ENCODE measurements at regions not wholly inside any gene's neighbourhood (a gene's known extent, or its start where the extent isn't known, plus 50 kb on each side); places are given as distances from the start of the nearest gene placed in this dataset.

DNA sequence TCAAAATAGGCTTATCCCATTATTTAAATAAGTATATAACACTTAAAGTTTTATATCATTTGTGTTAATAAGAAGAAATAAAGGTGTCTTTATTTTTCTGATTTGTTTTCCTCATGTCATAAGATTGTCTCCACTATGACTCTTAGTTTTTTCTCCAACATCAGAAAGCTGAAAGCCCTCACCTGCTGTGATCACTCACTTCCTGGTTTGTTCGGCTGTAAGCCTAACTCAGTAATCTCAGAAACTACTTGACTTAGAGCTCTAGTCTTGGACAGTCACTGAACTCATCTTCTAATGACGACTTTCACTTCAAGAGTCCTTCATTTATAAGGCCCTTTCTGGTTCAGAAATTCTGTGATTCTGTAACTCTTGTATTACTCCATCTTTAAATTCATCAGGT is 311.0 kb downstream of the ZEB2 start:
- no peak for DNase-seq

DNA sequence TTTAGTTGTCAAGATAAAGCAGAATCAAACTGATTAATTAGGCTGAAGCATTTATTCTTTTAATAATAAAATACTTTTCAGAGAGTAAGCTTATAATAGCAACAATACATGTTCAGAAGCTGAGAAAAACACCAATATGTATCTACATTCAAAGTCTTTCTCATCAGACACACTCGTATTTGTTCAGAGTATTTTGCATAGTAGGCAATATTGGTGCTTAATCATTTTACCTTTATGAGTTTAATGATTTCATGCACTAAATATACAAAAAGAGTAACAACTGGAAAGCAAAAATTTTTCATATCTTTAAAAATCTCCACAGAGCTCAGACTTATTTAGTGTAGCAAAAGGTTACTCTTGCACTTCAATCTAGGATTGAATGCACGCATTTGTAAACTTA is 313.9 kb downstream of the ZEB2 start:
- DNase-seq: no peak

DNA sequence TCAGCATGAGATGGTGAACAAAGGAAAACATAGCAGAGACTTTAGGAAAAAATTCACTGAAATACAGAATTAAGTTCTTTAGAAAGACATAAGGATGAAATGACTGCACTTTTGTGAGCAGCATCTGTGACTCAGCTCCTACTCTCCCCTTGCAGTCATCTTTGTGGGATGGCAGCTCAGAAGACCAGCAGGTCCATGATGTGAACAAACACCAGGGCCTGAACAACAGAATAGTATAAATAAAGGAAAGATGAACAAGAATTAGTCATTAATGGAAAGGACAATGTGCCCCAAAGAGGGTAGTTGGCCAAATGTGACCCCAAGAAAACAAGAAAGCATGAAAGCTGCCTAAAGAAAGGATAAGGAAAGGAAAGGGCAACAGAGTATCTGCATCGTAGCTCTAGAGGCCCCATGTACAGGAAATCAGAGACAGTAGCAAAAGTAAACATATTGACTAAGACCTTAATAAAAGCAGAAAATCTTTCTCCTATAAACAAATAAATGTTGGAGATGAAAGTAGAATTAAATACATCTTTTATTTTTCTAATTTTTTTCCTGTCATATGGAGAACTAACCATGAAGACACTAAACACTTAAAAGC is 318.0 kb downstream of the ZEB2 start:
- DNase-seq: no peak

DNA sequence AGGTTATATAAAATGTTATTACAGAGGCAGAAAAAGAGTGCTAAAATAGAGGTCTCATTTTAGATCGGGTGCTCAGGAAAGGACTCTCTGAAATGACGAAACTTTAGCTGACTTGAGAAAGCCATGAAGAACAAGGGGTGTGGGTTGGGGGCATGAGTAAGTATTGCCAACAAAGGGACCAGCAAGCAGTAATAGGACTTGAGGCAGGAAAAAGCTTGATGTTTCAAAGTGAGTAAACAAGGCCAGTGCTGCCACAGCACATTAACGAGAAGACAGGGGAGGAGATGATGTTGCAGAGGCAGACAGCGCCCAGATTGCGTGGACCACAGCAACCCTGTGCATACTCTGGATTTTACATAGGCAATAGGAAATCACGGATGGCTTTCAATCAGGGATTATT is 318.8 kb downstream of the ZEB2 start:
- DNase-seq: no peak

DNA sequence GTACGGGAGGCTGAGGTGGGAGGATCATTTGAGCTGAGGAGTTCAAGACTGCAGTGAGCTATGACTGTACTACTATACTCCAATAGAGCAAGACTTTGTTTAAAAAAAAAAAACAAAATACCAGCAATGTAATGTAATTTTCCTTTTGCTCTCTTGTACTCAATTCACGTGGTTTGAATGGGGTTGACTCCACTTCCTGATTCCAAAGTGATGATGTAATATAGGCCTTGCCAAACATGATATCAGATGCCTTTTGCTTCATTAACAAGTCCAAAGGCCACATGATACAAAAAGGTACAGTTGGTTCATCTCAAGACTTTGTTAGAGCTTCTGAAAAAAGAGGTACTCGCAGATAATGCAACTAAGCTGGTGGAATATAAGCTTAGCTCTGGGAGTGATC is 321.8 kb downstream of the ZEB2 start:
- DNase-seq: peak; percentile 27

DNA sequence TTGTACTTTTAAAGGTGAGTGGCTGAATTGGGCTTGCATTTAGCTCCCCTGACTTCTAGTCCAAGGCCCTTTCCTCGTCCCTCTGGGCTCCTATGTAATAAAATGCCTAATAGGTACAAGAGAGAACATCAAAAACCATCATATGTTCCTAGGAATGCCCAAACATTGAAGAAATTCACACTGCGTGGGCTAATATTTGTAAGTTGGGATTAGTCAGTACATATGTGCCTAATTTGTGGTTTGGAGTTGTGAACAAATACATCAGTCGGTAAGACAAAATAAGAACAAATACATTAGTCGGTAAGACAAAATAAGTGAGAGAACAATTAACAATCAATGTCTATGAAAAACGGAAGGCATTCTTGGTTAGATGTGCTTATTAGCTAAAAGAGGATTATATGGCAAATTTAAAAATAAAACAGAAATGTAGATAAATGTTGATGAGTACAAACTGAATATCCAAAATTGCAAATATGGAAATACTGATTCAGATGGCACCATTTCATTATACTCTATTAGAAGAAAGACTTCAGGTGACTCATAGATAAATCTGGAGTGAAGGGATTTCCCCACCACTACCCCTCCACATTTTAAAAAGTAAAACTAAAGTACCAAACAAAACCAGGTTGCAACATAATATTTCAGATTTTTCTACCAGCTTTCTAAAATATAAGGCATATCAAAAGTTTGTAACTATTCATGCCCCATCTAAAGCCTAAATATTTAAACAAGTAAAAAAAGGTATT is 325.4 kb downstream of the ZEB2 start:
- DNase-seq: no peak

DNA sequence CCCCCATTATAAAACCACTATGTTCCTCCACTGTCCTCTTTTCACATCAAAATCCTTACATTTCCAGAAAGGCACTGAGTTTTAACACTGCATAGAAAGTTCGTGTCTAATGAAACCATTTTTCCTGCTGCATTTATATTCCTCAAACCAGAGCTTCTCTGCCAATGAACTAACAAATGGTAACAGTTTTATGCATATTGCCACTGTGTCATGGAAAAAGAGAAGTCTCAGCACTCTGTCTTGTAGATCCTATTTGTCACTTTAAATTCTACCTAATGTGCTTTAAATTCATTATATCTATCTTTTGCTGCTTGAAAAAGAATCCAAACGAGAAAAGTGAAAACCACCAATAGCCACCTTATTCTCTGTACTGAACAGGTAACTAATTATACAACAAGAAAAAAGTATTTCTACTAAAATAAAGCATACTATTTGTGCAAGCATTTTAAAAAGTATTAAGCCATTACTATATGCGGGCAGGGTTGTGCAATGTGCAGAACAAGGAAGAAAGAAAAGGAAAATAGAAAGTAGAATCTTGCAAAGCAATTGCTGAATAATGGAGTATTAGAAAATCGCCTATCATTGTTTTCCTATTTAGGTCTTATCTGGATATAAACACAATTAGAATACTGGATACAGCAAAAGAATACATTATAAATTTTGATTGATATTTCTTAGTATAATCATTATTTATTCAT is 328.9 kb downstream of the ZEB2 start:
- no peak for DNase-seq

DNA sequence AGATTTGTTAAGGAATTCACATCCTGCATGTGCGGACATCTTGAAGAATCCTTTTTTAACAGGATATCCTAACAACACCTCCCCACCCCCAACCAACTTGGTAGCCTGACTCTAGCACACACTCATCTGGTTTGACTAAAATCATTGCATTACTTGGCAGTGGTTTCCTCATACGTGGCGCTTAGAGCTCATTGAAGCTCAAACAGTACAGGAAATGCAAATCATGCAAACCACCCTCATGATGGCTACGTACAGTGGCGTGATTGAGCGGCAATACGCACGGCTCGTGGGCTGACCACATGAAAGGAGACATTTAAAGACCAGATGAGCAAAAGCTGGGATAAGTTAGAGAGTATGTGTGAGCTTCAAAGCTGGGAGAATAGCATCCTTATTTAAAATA is 336.2 kb downstream of the ZEB2 start:
- no peak for DNase-seq

DNA sequence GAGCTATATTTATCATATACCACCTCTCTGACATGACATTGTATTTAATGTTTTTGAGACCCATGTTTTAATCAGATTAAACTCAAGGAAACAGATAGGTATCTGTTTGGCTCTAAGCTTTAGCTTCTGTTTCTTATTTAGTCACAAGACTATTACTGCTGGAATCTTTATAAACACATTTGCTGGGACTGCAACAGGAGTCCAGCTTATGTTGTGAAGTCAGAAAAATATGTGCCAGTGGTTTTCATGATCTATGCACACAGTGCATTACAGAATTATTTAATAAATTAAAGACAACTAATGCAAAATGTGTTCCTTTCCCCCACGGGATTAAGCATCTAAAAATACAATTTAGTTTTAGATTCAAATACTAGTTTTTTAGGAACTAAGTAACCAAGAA is 338.9 kb downstream of the ZEB2 start:
- no peak for DNase-seq

DNA sequence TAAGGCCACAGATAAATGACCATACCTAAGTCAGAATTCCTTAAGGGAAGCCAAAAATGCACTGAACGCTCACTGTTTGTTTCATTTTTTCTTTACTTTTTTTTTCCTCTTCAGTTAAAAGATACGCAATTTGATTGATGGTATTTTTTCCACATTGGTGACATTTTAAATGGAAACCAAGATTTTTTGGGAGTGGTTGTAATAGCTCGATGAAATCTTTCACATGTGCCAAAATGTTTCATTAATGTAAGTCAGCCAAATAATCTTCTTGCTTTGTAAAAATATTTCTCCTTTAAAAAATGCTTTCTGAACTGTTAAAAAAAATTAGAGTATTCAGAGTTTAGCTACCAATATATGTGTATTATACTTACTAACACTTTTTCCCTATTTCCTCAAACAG is 339.8 kb downstream of the ZEB2 start:
- no peak for DNase-seq

DNA sequence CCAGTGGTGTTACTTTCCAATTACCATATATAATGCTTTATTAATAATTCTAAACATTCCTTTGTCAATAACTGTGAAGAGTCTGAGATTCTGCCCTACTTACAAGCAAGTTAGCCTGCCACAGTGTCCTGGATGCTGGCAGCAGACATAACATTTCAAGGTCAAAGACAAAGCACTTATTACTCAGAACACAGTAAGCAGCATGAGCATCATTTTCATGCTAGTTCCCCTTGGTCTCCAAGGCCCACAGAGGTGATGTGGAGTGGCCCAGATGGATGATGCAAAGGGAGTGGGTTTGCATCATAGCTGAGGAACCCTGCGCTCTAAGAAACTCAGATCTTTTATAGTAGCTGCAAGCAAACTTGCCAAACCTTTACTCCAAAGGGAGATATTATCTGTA is 349.7 kb downstream of the ZEB2 start:
- DNase-seq: no peak

DNA sequence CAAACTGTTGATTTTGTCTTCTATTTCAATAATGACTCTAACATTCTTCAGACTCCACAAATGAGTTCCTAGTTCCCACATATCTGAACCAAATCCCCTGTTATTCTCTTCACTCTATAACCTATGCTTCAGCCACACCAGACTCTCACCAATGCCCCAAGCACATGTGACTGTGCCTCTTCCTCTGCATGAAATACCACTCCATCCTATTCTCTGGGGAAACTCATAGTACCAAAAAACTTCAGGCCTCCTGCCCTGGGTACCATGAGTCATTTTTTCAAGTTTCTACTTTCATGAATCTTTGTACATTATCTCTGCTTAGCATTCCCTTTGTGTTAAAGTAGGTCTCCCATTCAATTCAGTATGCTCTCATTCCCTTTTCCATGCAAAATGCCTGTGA is 353.2 kb downstream of the ZEB2 start:
- DNase-seq: no peak

DNA sequence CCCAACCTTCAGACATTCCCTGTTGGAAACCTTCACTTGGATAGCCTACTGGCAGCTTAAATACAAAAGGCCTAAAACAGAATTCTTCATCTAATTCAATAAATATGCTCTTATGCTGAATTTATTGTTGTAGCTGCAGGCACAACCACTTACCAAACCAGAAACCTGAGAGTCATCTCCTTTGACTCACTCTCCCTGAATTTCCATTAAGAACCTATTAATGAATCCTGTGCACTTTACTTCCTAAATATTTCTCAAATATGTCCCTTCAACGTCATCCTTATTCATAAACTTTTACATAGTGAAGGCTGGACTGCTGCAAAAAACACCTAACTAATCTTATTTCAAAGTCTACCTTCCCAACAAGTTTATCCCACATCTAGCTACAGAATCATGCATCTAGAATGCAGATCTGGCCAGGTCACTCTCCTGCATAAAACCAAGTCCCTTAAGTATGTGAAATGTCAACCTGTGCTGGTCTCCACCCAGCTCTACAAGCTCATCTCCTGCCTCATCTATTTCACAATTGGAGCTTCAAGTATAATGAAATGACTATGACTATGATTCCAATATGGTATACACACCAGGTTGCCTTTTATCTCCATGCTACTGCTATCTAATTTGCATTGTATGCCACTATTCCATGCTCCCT is 354.2 kb downstream of the ZEB2 start:
- DNase-seq: no peak

DNA sequence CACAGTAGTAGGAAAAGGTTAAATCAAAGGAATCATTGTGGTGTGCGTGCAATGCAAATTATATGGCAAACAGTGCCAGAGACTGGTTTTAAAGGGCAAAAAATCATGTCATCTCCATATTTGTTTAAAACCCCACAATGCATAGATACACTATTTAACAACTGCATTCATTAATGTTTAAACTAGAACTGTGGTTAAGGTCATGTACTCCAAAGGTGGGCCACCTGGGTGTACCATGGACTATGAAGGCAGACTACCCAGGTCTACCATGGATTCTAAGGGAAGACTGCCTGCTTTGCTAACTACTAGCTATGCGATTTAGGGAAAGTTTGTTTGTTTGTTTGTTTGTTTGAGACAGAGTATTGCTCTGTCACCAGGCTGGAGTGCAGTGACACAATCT is 356.3 kb downstream of the ZEB2 start:
- no peak for DNase-seq

DNA sequence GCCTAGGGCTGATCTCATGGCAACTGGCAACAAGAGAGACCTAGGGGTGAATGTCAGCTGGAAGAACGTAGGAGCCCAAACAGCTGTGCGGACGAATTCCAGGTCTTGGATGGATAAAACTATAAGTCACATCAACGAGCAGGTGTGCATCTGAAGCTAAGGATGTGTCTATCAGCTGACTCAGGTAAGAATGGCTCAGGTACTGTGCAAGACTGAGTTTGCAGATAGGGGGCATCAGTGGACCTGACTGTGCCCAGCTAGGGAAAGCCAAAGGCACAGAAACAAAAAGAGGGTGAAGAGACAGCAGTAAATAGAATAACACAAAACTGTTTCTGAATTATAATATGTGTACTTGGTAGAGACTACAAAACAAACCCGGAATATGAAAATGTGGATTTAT is 357.3 kb downstream of the ZEB2 start:
- peak; percentile 11 for DNase-seq

DNA sequence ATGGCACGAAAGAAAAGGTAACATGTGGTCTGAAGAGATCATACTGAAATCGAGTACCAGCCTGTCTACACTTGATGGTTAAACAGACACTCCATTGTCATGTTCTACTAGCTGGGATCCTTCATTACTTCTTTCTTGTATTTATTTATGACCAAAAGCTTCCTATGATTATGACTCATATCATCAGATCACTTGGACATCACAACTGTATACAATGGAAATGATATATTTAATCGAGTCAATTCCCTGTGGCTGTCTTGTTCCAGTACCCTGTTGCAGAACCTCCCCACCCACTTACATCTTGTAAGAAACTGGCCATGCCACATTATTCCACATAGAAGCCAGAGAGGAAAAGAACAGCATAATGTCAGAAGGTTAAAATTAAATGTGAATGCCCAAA is 358.9 kb downstream of the ZEB2 start:
- no peak for DNase-seq

DNA sequence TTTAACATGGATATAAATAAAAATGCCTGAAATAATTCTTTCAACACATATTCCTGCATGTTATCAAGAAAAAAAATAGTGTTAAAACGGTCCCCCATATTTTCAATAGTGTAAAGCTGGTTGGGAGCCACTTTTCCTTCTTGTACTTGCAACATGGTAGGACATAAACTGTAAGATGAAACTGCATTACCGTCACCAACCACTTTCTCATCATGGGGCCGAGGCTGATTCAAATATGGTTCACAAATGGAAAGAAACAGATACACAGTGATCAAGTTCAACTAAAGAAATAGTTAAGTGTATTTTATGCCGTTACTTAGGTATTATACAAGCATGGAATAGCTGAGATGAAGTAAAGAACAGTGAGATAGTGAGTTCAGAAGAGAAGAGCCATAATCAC is 360.7 kb downstream of the ZEB2 start:
- no peak for DNase-seq

DNA sequence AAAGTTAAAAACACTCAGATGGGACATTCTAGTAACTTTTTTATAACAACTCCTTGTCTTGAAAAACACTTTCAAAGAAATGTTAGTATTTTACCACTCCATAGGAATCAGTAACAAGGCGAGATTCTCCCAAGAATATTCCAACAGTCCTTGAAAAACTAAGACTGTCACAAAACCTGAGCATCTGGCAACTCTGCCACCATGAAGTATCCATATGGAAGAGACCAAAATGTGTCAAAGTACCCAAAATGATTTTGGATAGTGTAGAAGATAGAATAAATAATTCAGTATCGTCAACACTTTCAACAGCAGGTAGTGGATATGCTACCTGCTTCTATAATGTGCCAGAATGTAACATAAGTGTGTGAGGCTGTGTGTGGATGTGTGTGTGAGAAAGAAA is 361.8 kb downstream of the ZEB2 start:
- DNase-seq: no peak

DNA sequence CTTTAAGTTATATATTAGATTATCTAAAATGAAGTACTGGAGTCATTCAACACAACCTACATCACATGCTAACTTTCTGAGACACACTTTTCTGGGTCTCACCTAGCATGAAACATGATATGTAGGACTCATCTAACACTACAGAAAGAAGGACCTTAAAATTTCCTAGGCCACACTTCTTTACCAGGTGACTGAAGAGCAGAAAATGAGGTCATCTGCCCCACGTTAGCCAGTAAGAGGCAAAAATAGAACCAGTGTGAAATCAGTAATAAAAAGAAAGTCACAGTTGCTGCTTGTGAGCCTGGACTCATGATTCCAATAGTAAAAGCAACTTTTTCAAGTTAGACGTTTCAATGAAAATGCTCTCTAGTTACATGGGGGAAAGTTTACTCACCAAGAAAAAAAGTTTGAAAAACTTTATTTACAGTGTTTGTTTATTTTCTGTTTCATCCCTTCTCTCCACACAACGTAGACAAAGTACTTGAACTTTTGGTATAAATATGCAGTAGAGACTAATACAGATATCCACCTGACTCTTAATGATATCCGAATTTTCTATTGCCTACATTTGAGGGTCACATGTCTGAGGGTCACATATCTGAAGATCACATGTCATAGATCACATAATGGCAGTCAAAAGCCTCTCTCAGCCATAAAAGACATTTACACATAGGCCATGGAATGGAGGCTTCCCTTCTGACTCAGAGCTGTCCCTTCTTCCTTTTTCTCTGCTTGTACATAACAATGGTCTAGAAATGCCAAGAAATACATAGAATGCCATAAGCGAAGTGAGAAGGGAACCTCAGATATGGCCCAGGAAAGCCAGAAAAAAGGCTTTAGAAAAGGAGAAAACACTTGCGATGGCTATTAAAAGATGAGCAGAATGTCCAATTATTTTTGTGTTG is 362.9 kb downstream of the ZEB2 start:
- DNase-seq: no peak

DNA sequence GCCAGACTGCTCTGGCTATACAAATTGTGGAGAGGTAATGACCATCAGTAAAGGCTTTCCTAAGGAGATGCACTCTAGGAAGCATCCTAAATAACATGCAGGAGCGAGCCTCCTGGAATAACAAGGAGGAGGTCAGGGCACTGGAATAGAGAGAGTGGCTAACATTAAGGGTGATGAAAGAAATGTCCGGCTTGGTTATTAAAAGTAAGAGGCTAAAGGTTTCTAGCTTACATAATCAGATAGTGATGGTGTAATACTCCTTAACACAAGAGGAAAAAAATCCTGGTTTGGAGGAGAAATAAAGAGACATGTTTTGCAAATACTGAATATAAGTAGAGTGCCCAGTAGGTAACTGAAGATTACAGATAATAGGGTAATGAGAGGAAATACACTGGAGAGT is 365.7 kb downstream of the ZEB2 start:
- DNase-seq: no peak

DNA sequence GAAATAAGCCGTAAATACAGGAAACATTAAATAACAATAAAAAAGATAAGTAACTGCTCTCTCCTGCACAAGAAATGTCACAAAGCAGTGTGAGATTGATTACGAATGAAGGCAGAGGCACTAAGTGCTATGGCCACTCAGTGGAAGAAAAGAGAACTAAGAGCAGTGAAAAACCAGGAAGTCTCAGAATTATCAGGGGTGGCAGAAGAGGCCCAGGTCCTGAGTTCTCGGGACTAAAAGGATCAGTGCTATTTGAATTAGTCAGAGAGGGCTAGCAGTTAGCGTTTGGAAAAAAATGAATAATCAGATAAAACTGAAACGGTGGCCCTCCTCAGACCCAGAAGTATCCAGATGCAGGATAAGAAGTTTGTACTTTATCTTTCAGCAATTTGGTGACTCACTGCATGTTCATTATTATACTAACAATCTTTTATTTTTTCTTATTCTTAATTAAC is 367.1 kb downstream of the ZEB2 start:
- peak; percentile 13 for DNase-seq

DNA sequence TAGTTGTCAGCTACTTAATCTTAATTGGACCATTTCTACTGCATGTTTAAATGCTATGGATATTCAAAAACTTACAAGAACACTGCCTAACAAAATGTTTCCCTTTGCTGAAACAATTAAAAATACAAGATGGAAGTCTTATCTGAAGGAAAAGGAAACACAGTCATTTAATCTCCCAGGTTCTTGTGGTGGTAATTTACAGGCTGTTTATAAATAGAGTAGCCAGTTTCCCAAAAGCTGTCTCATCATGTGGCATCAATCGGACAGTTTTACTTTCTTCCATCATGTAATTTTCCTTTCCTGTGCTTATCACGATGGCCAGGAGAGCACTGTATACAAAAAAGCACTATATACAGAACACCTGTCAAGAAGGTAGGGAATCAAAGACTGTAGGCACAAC is 368.1 kb downstream of the ZEB2 start:
- no peak for DNase-seq

DNA sequence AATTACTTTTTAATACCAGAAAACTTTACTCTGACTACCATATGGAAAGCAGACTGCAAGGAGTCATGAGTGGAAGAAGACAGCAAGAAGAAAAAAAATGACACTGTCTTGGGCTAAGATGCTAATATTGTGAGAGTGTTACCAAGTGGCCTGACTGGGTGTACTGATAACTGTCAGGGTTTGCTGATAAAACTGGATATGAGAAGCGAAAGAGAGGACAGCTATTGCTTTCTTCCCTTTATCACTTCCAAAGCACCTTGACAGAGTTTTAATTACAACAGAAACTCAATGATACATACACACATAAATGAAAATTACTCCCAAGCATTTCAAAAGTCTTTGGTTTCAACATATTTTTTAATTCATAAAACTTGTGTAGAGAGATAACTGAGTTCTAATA is 368.5 kb downstream of the ZEB2 start:
- no peak for DNase-seq

Measured in kidney glomerular epithelial cell (primary cell).